ENCODE measurements at regions not wholly inside any gene's neighbourhood (a gene's known extent, or its start where the extent isn't known, plus 50 kb on each side); places are given as distances from the start of the nearest gene placed in this dataset.
A peak's percentile ranks its signal among the peaks of the same experiment; 100 is the strongest.

- H3K4me3 ChIP-seq (ENCODE audit: low read depth, low read length) = no peak overlapping the region
- DNase-seq (ENCODE audit: low read depth) = no peak
- no peak for TF ChIP-seq CTCF (IDR thresholded peaks at IDR 0.05; ENCODE audit: insufficient read depth, low read depth, low read length, missing control alignments)
These were observed 675.2 kb upstream of the GCFC2 start for GRCh38 chr2:76385943-76386342.

- no peak for TF ChIP-seq CTCF (IDR thresholded peaks at IDR 0.05; ENCODE audit: insufficient read depth, low read depth, low read length, missing control alignments)
- DNase-seq (ENCODE audit: low read depth) = no peak
- no peak overlapping the region for H3K4me3 ChIP-seq (ENCODE audit: low read depth, low read length)
These were observed 670.9 kb upstream of the GCFC2 start for GRCh38 chr2:76381624-76382023.

- no peak for DNase-seq (ENCODE audit: low read depth)
- TF ChIP-seq CTCF (IDR thresholded peaks at IDR 0.05; ENCODE audit: insufficient read depth, low read depth, low read length, missing control alignments) = no peak
- no peak overlapping the region for H3K4me3 ChIP-seq (ENCODE audit: low read depth, low read length)
These were observed 667.4 kb upstream of the GCFC2 start for GRCh38 chr2:76378140-76378539.

GRCh38 chr2:76341439-76341838 is 630.7 kb upstream of the GCFC2 start:
- DNase-seq (ENCODE audit: low read depth) = no peak
- H3K4me3 ChIP-seq (ENCODE audit: low read depth, low read length) = no peak overlapping the region
- TF ChIP-seq CTCF (IDR thresholded peaks at IDR 0.05; ENCODE audit: insufficient read depth, low read depth, low read length, missing control alignments) = no peak

GRCh38 chr2:76332871-76333270 is 622.2 kb upstream of the GCFC2 start:
- no peak overlapping the region for H3K4me3 ChIP-seq (ENCODE audit: low read depth, low read length)
- no peak for DNase-seq (ENCODE audit: low read depth)
- no peak for TF ChIP-seq CTCF (IDR thresholded peaks at IDR 0.05; ENCODE audit: insufficient read depth, low read depth, low read length, missing control alignments)

- DNase-seq (ENCODE audit: low read depth) = peak; percentile 53
- TF ChIP-seq CTCF (IDR thresholded peaks at IDR 0.05; ENCODE audit: insufficient read depth, low read depth, low read length, missing control alignments) = no peak
- H3K4me3 ChIP-seq (ENCODE audit: low read depth, low read length) = no peak overlapping the region
These were observed 620.1 kb upstream of the GCFC2 start for GRCh38 chr2:76330865-76331264.

GRCh38 chr2:76326636-76327035 is 615.9 kb upstream of the GCFC2 start:
- DNase-seq (ENCODE audit: low read depth) = no peak
- TF ChIP-seq CTCF (IDR thresholded peaks at IDR 0.05; ENCODE audit: insufficient read depth, low read depth, low read length, missing control alignments) = no peak
- no peak overlapping the region for H3K4me3 ChIP-seq (ENCODE audit: low read depth, low read length)

Measured in GM12865 (cell line).